ENCODE measurements at regions not wholly inside any gene's neighbourhood (a gene's known extent, or its start where the extent isn't known, plus 50 kb on each side); places are given as distances from the start of the nearest gene placed in this dataset.
A peak's percentile ranks its signal among the peaks of the same experiment; 100 is the strongest.

DNA sequence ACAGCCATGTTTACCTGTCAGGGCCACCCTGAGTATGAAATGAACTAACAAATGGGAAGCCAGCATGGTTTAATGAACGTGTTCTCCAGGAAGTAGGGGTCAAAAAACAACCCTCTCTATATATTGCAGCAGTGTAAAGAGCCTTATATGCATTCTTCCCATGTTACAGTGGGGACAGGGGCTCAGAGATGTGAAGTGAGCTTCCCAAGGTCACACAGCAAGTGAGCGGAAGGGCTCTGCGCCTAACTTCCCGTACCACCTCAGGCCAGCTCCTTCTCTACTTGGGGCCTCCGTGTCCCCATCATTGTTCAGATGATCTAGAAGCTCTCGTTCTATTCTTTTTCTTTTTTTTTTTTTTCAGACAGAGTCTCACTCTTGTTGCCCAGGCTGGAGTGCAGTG is 105.1 kb upstream of the MAP1LC3B2 start:
- TF ChIP-seq, protein P1, sequence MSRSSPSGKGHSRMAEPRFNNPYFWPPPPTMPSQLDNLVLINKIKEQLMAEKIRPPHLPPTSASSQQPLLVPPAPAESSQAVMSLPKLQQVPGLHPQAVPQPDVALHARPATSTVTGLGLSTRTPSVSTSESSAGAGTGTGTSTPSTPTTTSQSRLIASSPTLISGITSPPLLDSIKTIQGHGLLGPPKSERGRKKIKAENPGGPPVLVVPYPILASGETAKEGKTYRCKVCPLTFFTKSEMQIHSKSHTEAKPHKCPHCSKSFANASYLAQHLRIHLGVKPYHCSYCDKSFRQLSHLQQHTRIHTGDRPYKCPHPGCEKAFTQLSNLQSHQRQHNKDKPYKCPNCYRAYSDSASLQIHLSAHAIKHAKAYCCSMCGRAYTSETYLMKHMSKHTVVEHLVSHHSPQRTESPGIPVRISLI (tag by site-specific recombination; IDR thresholded peaks at IDR 0.05): no peak
- CTCF ChIA-PET: no interaction called here
- H3K27ac ChIP-seq (ENCODE audit: extremely low read depth, low read depth, low read length): no peak overlapping the region
- H3K4me3 ChIP-seq (ENCODE audit: low read depth, low read length): no peak overlapping the region
- POLR2A ChIA-PET: no interaction called here
- no peaks in the 10 kb centered on the region for H3K36me3 ChIP-seq (ENCODE audit: control insufficient read depth in 2 of 2, insufficient read depth in 1 of 2, low read length in 2 of 2)
- H3K9me3 ChIP-seq (ENCODE audit: control insufficient read depth, insufficient read depth, low read depth, low read length): no peaks in the 10 kb centered on the region
- H3K4me1 ChIP-seq (ENCODE audit: control insufficient read depth, insufficient read depth, low read length): no peaks in the 10 kb centered on the region; the same call in 1 of the 2 replicates

DNA sequence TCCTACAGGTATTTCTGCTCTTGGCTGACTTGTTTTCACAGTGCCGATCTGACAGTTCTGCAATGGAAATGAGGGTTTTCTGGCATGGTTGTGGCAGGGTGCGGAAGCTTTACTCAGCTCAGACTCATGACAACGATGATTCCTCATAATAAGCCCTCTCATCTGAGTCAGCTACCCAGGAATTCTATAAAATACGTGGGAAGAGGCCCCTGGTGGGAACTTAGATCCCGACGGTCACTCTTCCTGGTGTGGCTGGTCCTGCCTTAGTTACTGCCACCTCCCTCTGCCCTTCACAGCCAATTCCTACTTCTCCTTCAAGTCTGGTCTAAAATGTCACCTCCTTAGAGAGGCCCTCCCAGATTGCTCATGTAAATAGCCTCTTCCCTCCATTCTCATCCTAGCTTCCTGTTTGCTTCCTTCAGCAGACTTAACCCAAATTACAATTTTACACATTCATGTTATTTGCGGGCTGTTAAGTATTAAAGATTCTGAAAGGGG is 104.2 kb upstream of the MAP1LC3B2 start:
- no peak for TF ChIP-seq ZNF677 (tag by site-specific recombination; IDR thresholded peaks at IDR 0.05)
- TF ChIP-seq ZBTB1 (tag by site-specific recombination; IDR thresholded peaks at IDR 0.05): no peak
- TF ChIP-seq ZNF792 (tag by site-specific recombination; IDR thresholded peaks at IDR 0.05): no peak
- TF ChIP-seq, protein P2, sequence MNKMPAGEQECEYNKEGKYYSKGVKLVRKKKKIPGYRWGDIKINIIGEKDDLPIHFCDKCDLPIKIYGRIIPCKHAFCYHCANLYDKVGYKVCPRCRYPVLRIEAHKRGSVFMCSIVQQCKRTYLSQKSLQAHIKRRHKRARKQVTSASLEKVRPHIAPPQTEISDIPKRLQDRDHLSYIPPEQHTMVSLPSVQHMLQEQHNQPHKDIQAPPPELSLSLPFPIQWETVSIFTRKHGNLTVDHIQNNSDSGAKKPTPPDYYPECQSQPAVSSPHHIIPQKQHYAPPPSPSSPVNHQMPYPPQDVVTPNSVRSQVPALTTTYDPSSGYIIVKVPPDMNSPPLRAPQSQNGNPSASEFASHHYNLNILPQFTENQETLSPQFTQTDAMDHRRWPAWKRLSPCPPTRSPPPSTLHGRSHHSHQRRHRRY (tag by site-specific recombination; IDR thresholded peaks at IDR 0.05): no peak
- TF ChIP-seq, protein P3, sequence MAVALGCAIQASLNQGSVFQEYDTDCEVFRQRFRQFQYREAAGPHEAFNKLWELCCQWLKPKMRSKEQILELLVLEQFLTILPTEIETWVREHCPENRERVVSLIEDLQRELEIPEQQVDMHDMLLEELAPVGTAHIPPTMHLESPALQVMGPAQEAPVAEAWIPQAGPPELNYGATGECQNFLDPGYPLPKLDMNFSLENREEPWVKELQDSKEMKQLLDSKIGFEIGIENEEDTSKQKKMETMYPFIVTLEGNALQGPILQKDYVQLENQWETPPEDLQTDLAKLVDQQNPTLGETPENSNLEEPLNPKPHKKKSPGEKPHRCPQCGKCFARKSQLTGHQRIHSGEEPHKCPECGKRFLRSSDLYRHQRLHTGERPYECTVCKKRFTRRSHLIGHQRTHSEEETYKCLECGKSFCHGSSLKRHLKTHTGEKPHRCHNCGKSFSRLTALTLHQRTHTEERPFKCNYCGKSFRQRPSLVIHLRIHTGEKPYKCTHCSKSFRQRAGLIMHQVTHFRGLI (tag by site-specific recombination; IDR thresholded peaks at IDR 0.05): no peak
- TF ChIP-seq ZNF776 (tag by site-specific recombination; IDR thresholded peaks at IDR 0.05; ENCODE audit: borderline replicate concordance): no peak
- no peak for TF ChIP-seq ZNF571 (tag by site-specific recombination; IDR thresholded peaks at IDR 0.05)
- TF ChIP-seq ZNF585B (tag by site-specific recombination; IDR thresholded peaks at IDR 0.05): no peak
- 0 out of 2 replicates have a peak, but pooled peaks have one; percentile 59 for TF ChIP-seq ZNF335 (tag by site-specific recombination; conservative IDR thresholded peaks at IDR 0.05)
- no peak for TF ChIP-seq ZNF16 (tag by site-specific recombination; IDR thresholded peaks at IDR 0.05; ENCODE audit: low read depth)
- TF ChIP-seq ZFP37 (tag by site-specific recombination; IDR thresholded peaks at IDR 0.05): 0 out of 2 replicates have a peak, but pooled peaks have one; percentile 43
- no peak; the same call in 1 of the 2 replicates for TF ChIP-seq SP7 (tag by site-specific recombination; IDR thresholded peaks at IDR 0.05)
- Histone ChIP-seq H3K9me3 (ENCODE audit: control insufficient read depth, insufficient read depth, low read depth, low read length) (no peaks in the 10 kb centered on the region), H3K4me1 (ENCODE audit: control insufficient read depth, insufficient read depth, low read length) (no peaks in the 10 kb centered on the region; the same call in 1 of the 2 replicates), H3K36me3 (ENCODE audit: control insufficient read depth in 2 of 2, insufficient read depth in 1 of 2, low read length in 2 of 2) (no peaks in the 10 kb centered on the region), H3K27ac (ENCODE audit: extremely low read depth, low read depth, low read length) (no peak overlapping the region), H3K4me3 (ENCODE audit: low read depth, low read length) (no peak overlapping the region)
- ChIA-PET POLR2A (no interaction called here), CTCF (no interaction called here)

DNA sequence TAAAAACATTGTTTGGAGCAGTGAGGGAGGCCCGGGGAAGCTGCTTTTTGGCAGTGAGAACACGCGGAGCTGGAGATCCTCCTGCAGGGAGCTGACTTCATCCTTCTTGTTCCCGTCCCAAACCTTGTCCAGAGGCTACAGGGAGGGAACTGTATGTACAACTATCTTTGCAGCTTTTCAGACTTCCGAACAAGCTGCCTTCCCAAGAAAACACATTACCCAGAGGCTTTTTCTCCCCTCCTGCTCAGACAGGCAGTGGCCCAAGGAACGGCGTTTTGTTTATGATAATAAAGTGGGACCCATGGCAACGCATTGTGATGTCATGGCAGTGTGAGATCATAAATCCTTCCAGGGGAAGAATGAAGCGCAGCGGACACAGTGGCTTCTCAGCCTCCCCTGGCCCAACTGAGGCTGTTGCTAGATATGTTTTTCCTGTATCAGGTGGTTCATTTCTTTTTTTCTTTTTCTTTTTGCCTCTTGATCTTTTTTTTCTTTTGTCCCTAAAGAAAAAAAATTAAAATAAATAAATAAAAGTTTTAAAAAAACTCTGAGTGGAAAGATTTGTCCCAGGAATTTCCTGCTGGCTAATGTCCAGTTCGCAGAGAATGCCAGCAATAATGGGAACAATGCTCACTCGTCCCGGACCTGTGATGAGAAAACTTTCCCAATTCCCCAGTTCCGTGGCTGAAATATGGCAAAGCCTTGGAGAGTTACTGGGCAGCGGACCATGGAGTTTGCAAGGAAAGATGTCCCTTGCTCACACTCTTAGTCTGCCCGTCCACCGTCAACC is 103.4 kb upstream of the MAP1LC3B2 start:
- H3K9me3 ChIP-seq (ENCODE audit: control insufficient read depth, insufficient read depth, low read depth, low read length): no peaks in the 10 kb centered on the region
- H3K4me3 ChIP-seq (ENCODE audit: low read depth, low read length): no peak overlapping the region
- POLR2A ChIA-PET: no interaction called here
- H3K36me3 ChIP-seq (ENCODE audit: control insufficient read depth in 2 of 2, insufficient read depth in 1 of 2, low read length in 2 of 2): no peaks in the 10 kb centered on the region
- CTCF ChIA-PET: interaction anchor here (0.6 kb wide), 1 partner anchor 58 kb away, joined by 9 read pairs; no protein-coding TSS in a partner anchor
- H3K27ac ChIP-seq (ENCODE audit: extremely low read depth, low read depth, low read length): no peak overlapping the region
- no peaks in the 10 kb centered on the region; the same call in 1 of the 2 replicates for H3K4me1 ChIP-seq (ENCODE audit: control insufficient read depth, insufficient read depth, low read length)
- TF ChIP-seq ZNF600 (tag by site-specific recombination; IDR thresholded peaks at IDR 0.05): peak; percentile 23; the same call in 1 of the 2 replicates
- TF ChIP-seq ZXDB (tag by site-specific recombination; IDR thresholded peaks at IDR 0.05): no peak
- TF ChIP-seq, protein P4, sequence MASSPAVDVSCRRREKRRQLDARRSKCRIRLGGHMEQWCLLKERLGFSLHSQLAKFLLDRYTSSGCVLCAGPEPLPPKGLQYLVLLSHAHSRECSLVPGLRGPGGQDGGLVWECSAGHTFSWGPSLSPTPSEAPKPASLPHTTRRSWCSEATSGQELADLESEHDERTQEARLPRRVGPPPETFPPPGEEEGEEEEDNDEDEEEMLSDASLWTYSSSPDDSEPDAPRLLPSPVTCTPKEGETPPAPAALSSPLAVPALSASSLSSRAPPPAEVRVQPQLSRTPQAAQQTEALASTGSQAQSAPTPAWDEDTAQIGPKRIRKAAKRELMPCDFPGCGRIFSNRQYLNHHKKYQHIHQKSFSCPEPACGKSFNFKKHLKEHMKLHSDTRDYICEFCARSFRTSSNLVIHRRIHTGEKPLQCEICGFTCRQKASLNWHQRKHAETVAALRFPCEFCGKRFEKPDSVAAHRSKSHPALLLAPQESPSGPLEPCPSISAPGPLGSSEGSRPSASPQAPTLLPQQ (tag by site-specific recombination; IDR thresholded peaks at IDR 0.05): 0 out of 2 replicates have a peak, but pooled peaks have one; percentile 54
- TF ChIP-seq RBAK (tag by site-specific recombination; IDR thresholded peaks at IDR 0.05): no peak
- no peak for TF ChIP-seq ZNF529 (tag by site-specific recombination; IDR thresholded peaks at IDR 0.05; ENCODE audit: insufficient replicate concordance)
- peak; percentile 21; the same call in 1 of the 2 replicates for TF ChIP-seq SP7 (tag by site-specific recombination; IDR thresholded peaks at IDR 0.05)
- TF ChIP-seq ZNF335 (tag by site-specific recombination; conservative IDR thresholded peaks at IDR 0.05): peak; percentile 40; the same call in 1 of the 2 replicates
- TF ChIP-seq, protein P5, sequence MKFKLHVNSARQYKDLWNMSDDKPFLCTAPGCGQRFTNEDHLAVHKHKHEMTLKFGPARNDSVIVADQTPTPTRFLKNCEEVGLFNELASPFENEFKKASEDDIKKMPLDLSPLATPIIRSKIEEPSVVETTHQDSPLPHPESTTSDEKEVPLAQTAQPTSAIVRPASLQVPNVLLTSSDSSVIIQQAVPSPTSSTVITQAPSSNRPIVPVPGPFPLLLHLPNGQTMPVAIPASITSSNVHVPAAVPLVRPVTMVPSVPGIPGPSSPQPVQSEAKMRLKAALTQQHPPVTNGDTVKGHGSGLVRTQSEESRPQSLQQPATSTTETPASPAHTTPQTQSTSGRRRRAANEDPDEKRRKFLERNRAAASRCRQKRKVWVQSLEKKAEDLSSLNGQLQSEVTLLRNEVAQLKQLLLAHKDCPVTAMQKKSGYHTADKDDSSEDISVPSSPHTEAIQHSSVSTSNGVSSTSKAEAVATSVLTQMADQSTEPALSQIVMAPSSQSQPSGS (tag by site-specific recombination; IDR thresholded peaks at IDR 0.05; ENCODE audit: low read depth): peak; percentile 89
- TF ChIP-seq, protein P6, sequence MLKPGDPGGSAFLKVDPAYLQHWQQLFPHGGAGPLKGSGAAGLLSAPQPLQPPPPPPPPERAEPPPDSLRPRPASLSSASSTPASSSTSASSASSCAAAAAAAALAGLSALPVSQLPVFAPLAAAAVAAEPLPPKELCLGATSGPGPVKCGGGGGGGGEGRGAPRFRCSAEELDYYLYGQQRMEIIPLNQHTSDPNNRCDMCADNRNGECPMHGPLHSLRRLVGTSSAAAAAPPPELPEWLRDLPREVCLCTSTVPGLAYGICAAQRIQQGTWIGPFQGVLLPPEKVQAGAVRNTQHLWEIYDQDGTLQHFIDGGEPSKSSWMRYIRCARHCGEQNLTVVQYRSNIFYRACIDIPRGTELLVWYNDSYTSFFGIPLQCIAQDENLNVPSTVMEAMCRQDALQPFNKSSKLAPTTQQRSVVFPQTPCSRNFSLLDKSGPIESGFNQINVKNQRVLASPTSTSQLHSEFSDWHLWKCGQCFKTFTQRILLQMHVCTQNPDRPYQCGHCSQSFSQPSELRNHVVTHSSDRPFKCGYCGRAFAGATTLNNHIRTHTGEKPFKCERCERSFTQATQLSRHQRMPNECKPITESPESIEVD (tag by site-specific recombination; IDR thresholded peaks at IDR 0.05): 0 out of 2 replicates have a peak, but pooled peaks have one; percentile 41
- 0 out of 2 replicates have a peak, but pooled peaks have one; percentile 43 for TF ChIP-seq ZFP69B (tag by site-specific recombination; IDR thresholded peaks at IDR 0.05)
